SU-DHL-6 (cell line): ENCODE measurements at regions not wholly inside any gene's neighbourhood (a gene's known extent, or its start where the extent isn't known, plus 50 kb on each side); places are given as distances from the start of the nearest gene placed in this dataset.

Experiments
- H2AFZ ChIP-seq: fragments of 200-600 bp; sonication (generic); 2 replicates; pipeline ENCODE4 v1.6.1; 2014; ENCODE audit warnings: low read depth, mild to moderate bottlenecking, moderate library complexity, mixed read lengths, antibody characterized with exemption, low read length; ENCODE audit not compliant: severe bottlenecking
- H3F3A ChIP-seq: fragments of 200-600 bp; shearing (Covaris generic); 2 replicates; pipeline ENCODE4 v1.6.0; 2016; ENCODE audit warnings: antibody characterized with exemption, mild to moderate bottlenecking; ENCODE audit not compliant: insufficient read depth
- H3K27ac ChIP-seq: fragments of 200-600 bp; sonication (generic); 2 replicates; pipeline ENCODE4 v1.5.1; 2016; ENCODE audit warnings: low read depth, mild to moderate bottlenecking, low read length, moderate library complexity, mixed read lengths
- H3K27me3 ChIP-seq: fragments of 200-600 bp; sonication (generic), shearing (Covaris generic); 2 replicates; pipeline ENCODE4 v1.6.0; 2014; ENCODE audit warnings: mild to moderate bottlenecking, low read length
- H3K36me3 ChIP-seq: fragments of 200-600 bp; sonication (generic); 2 replicates; pipeline ENCODE4 v1.6.1; 2014; ENCODE audit warnings: mild to moderate bottlenecking, low read length, mixed read lengths
- H3K4me2 ChIP-seq: fragments of 300-600, 200-600 bp; shearing (Covaris generic), sonication (generic); 2 replicates; pipeline ENCODE4 v1.6.0; 2014; ENCODE audit warnings: low read length, low read depth, mild to moderate bottlenecking; ENCODE audit not compliant: poor library complexity, severe bottlenecking
- H3K4me3 ChIP-seq: fragments of 200-600 bp; sonication (generic); 2 replicates; pipeline ENCODE4 v1.5.1; 2014; ENCODE audit warnings: antibody characterized with exemption, low read length, mild to moderate bottlenecking, mixed read lengths; ENCODE audit not compliant: insufficient read depth, poor library complexity, severe bottlenecking
- H3K79me2 ChIP-seq: fragments of 200-600 bp; sonication (generic); 2 replicates; pipeline ENCODE4 v1.6.1; 2014; ENCODE audit warnings: mild to moderate bottlenecking, low read length, moderate library complexity; ENCODE audit not compliant: insufficient read depth
- H3K9ac ChIP-seq: fragments of 200-600 bp; sonication (generic); 2 replicates; pipeline ENCODE4 v1.7.0; 2014; ENCODE audit warnings: mild to moderate bottlenecking, low read length
- H3K9me2 ChIP-seq: fragments of 200-600 bp; sonication (generic); replicated peaks from 2 replicates; pipeline ENCODE4 v1.6.1; 2014; ENCODE audit warnings: low read length; ENCODE audit not compliant: insufficient read depth
- H3K9me3 ChIP-seq: fragments of 200-600 bp; sonication (generic); 2 replicates; pipeline ENCODE4 v1.6.1; 2014; ENCODE audit warnings: low read length, mixed read lengths; ENCODE audit not compliant: insufficient read depth
- H4K20me1 ChIP-seq: fragments of 200-600 bp; sonication (generic); 2 replicates; pipeline ENCODE4 v1.6.1; 2014; ENCODE audit warnings: low read depth, mild to moderate bottlenecking, antibody characterized with exemption, low read length, moderate library complexity, mixed read lengths
- CTCF ChIP-seq: fragments of 200-600 bp; sonication (generic); IDR thresholded peaks from one replicate; pipeline ENCODE4 v1.5.1; 2017; ENCODE audit warnings: antibody characterized with exemption, mild to moderate bottlenecking, low read length, moderate library complexity; ENCODE audit not compliant: insufficient read depth, poor library complexity, severe bottlenecking
- EZH2phosphoT487 ChIP-seq: fragments of 200-600 bp; sonication (generic), shearing (Covaris generic); conservative IDR thresholded peaks from 2 replicates; pipeline ENCODE4 v1.6.1; 2018; ENCODE audit warnings: mild to moderate bottlenecking, antibody characterized with exemption, low read length, moderate library complexity, mixed read lengths

DNA sequence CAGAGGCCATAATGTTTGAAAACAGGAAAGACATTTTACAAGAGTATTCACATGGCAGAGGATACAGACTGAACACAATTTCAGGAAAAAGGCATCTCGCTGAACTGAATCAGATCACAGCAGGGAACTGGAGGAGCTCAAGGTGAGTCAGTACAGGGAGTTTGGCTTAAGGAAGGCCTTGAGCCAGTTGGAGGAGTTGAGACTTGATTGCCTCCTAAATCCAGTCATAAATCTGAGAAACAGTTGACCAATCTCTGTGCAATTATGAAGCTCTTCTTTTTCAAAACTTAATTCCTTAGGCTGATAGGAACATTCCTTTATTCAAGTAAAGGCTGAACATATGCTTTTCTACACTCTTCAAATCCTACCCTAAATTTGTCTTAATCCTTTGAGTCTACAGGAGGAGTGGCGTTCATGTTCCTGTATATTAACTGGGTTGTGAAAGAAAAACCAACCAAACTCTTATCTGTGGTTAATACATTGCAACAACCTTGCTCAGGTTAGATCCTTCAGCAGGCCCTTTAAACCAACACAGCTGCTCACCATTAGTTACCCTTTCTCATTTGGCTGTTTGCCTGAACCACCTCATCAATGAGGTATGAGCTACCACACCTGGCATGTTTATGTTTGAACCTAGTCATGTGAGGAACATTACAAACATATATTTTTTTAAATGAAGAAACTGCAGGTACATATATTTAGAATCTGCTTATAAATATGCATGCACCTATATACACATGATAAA lies 404.1 kb upstream of the ATP11B start:
- Histone ChIP-seq H3K9me2 (no peaks in the 10 kb centered on the region), H3K9ac (no peak overlapping the region), H3K4me3 (no peak overlapping the region), H3K27ac (no peak overlapping the region), H3F3A (no peaks in the 10 kb centered on the region), H3K9me3 (no peaks in the 10 kb centered on the region), H3K79me2 (no peaks in the 10 kb centered on the region), H4K20me1 (no peaks in the 10 kb centered on the region), H3K27me3 (no peaks in the 10 kb centered on the region), H2AFZ (no peak overlapping the region), H3K4me2 (no peak overlapping the region), H3K36me3 (no peaks in the 10 kb centered on the region)
- TF ChIP-seq EZH2phosphoT487 (no peak), CTCF (no peak)

GRCh38 chr3:182390421-182390820 lies 402.9 kb upstream of the ATP11B start:
- Histone ChIP-seq H2AFZ (no peak overlapping the region), H3K4me3 (no peak overlapping the region), H3K27ac (no peak overlapping the region), H3K79me2 (no peaks in the 10 kb centered on the region), H4K20me1 (no peaks in the 10 kb centered on the region), H3K27me3 (no peaks in the 10 kb centered on the region), H3K9me2 (no peaks in the 10 kb centered on the region), H3K9ac (no peak overlapping the region), H3F3A (no peaks in the 10 kb centered on the region), H3K36me3 (no peaks in the 10 kb centered on the region), H3K9me3 (no peaks in the 10 kb centered on the region), H3K4me2 (no peak overlapping the region)
- no peak for TF ChIP-seq CTCF
- no peak for TF ChIP-seq EZH2phosphoT487

GRCh38 chr3:182392182-182392937 lies 400.9 kb upstream of the ATP11B start:
- H3K4me3 ChIP-seq = no peak overlapping the region
- no peaks in the 10 kb centered on the region for H3F3A ChIP-seq
- H3K27me3 ChIP-seq = no peaks in the 10 kb centered on the region
- H3K4me2 ChIP-seq = no peak overlapping the region
- no peaks in the 10 kb centered on the region for H3K9me3 ChIP-seq
- H3K27ac ChIP-seq = no peak overlapping the region
- no peak overlapping the region for H3K9ac ChIP-seq
- no peak overlapping the region for H2AFZ ChIP-seq
- no peaks in the 10 kb centered on the region for H4K20me1 ChIP-seq
- H3K36me3 ChIP-seq = no peaks in the 10 kb centered on the region
- no peaks in the 10 kb centered on the region for H3K79me2 ChIP-seq
- no peaks in the 10 kb centered on the region for H3K9me2 ChIP-seq
- no peak for TF ChIP-seq CTCF
- no peak for TF ChIP-seq EZH2phosphoT487
